Pons (tissue), 1 donor: ENCODE measurements at regions not wholly inside any gene's neighbourhood (a gene's known extent, or its start where the extent isn't known, plus 50 kb on each side); places are given as distances from the start of the nearest gene placed in this dataset.
"Not testable (repeated sequence)": the region's sequence is repeated elsewhere in the genome, so short reads cannot be mapped to it uniquely, and the experiment has no call there.

ENCODE experiments used
- DNase-seq: peaks from one replicate; pipeline ENCODE4 v3.0.0-alpha.2; 2016; ENCODE audit warnings: low spot score

GRCh38 chr6:158920311-158920905 is 79.6 kb downstream of the RSPH3 start:
- no peak for DNase-seq

DNA sequence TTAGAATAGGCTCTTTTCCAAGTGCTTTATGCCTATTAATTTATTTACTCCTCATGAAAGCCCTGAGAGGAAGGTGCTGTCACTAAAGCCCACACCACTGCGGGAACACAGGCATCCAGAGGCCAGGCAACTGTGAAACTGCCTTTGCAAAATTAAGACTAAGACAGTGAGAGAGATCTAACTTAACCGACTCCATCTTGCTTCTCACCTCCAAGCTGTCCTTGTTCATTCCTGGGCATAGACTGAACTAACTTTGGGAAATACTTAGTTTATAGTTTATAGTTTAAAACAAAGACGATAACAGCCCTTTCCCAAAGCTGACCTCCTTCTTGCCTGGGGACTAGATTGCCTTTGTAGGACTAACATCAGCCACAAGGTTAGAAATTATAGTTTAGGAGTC is 80.1 kb downstream of the RSPH3 start:
- no peak for DNase-seq

GRCh38 chr6:158916617-158917016 is 83.4 kb downstream of the RSPH3 start:
- no peak for DNase-seq

DNA sequence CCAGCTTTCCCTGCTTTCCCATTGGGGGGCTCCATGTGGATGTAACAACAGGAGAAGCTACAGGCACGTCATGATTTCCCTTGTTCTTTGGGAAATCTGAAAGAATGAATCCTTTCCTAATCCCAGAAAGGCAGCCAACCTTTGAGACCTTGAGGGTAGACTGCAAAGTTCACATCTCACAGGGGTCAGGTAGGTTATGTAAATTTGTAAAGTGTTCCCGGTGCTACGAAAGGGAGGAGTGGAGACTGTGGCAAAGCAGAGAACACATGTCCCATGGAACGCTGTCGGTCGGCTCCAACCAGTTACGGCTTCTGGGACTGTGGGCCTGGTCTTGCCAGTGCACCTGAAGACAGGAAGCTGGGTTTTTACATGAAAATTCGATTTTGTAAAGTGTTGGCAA is 85.1 kb downstream of the RSPH3 start:
- DNase-seq: no peak

GRCh38 chr6:158913580-158913979 is 86.4 kb downstream of the RSPH3 start:
- no peak for DNase-seq

GRCh38 chr6:158912655-158913054 is 87.3 kb downstream of the RSPH3 start:
- DNase-seq: no peak

- no peak for DNase-seq
Measured at GRCh38 chr6:158911746-158912480, 88.1 kb downstream of the RSPH3 start.

DNA sequence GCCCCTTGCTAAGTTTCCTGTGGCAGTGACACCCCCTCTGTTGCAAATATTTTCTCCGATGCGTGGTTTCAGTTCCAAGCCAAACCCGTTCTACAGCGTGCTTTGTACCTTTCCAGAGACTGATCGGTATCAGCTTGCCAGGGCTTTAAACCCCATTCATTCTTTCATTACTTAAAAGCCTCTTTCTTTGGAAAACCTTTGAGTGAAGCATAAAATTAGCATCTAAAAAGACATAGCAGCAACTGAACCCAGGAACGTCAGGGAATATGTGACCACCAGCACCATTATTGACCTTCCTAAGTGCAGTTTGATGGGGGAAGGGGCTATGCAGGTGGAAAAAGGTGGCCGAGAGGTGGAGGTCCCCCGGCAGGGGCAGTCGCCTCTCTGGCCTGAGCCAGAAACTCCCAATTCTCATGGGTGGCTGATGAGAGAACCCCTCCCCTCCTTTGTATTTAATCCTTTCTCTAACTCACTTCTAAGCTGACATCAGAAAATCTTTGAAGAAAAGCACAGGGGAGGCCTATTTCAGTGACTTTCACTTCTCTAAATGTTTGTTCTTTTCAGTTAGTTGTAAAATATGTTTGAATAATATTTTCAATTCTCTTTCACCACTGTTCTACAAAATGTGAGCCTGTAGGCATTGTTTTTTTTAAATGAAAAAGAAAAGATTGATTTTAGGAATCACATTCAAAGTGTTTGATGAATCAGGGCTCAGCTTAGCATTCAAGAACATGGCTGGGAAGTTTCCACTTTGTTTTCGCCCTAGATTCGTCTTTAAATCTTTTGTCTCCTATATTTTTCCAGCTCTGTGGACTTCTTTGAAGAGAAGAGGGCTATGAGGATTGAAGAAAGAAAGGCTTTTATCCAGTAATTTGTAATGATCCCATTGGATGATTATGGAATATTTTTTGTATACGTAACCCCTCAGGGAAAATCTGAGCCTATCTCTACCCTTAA is 89.2 kb downstream of the RSPH3 start:
- peak; percentile 20 for DNase-seq

DNA sequence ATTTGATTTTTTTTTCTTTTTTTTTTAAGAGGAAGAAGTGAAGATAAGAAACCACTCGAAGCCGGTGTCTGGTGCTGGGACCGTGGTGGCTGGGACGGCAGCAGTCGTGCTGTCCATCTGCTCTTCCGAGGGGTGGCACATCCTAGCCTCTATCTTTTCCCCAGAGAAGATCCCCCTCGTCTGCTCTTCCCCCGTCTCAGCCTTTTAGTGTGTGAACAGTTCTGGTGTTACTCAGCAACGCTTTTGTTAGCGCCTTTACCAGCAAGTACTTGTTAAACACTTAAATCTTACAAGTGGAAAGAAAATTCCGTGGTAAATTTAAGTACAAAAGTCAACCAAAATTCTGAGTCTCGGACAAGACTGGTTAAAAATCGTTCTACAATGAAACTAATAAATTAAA is 90.1 kb downstream of the RSPH3 start:
- no peak for DNase-seq

GRCh38 chr6:158908606-158909005 is 89.4 kb upstream of the EZR start:
- DNase-seq: no peak

DNA sequence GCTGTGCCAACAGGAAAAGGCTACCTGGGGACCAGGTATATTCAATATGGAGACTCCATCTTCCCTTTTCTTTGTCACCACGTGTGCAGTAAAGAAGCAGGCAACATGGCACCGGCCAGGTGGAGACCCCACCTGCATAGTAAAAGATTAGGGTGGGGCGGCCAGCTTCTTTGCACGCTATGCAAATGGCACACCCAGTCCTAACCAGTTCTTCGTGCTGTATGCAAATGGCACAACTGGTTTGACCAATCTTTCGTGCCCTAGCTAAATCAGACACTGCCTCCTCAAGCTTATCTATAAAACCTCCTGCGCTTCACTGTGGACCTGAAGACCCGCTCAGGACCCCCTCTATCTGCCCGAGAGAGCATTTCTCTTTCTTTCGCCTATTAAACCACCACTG is 88.8 kb upstream of the EZR start:
- no peak for DNase-seq

- DNase-seq: no peak
Measured at GRCh38 chr6:158906926-158907325, 87.8 kb upstream of the EZR start.

GRCh38 chr6:158905277-158905676 is 86.1 kb upstream of the EZR start:
- DNase-seq: no peak

GRCh38 chr6:158903801-158904200 is 84.6 kb upstream of the EZR start:
- DNase-seq: no peak

DNA sequence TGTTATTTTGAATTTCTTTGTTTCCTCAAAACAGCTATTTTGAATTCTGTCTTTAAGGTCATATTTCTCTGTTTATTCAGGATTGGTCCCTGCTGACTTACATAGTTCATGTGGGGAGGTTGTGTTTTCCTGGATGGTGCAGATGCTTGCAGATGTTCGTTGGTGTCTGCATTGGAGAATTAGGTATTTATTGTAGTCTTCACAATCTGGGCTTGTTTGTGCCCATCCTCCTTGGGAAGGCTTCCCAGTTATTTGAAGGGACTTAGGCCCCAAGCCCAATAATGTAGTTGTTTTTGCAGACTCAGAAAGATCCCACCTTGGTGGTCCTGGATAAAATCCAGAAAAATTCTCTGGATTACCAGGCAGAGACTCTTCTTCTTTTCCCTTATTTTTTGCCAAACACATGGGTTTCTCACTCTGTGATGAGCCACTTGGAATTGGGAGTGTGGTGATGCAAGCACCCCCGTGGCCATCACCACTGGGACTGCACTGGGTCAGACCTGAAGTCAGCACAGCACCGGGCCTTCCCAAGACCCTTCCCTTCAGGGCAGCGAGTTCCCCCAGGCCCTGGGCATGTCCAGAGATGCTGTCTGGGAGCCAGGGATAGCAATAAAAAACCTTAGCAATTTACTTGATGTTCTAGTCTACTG is 81.6 kb upstream of the EZR start:
- DNase-seq: no peak

- DNase-seq: no peak
Measured at GRCh38 chr6:158897236-158897635, 78.1 kb upstream of the EZR start.

DNA sequence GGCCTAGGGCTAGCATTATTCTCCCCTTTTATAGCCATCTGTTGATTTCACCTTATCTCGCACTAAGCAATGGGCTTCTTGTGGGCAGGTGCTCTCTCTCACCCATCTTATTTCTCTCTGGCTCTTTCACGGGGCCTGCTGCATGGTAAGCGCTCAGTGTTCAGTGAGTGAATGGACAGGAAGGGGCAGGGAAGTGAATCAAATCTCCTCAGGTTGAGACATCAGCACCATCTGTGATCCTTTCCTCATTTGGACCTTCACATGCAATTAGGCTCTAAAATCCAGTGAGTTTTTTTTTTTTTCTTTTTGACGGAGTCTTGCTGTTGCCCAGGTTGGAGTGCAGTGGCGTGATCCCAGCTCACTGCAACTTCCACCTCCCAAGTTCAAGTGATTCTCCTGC is 76.5 kb upstream of the EZR start:
- no peak for DNase-seq

DNA sequence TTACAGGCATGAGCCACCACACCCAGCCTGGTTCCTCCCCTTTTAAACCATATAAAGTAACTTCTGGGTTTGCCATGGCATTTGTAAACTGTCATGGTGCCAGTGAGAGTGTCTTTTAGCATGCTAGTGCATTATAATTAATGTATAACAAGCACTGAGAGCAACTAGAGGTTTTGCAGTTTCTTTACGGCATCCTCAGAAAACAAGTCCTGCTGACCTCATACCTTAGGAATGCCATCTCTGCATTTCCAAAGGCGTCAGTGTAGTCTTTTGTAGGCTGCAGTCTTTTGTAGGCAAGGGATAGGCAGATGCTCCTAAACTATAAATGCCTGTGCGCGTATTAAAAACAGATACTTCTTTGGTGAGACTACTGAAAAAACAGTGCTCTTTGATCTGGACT is 75.0 kb upstream of the EZR start:
- DNase-seq: no peak

- DNase-seq: no peak
Measured at GRCh38 chr6:158892266-158892665, 73.1 kb upstream of the EZR start.

- not testable (repeated sequence) for DNase-seq
Measured at GRCh38 chr6:158891560-158891959, 72.4 kb upstream of the EZR start.

- not testable (repeated sequence) for DNase-seq
Measured at GRCh38 chr6:158888171-158888570, 69.0 kb upstream of the EZR start.

- not testable (repeated sequence) for DNase-seq
Measured at GRCh38 chr6:158886346-158886977, 67.3 kb upstream of the EZR start.
